GM18508 (cell line): ENCODE measurements at regions not wholly inside any gene's neighbourhood (a gene's known extent, or its start where the extent isn't known, plus 50 kb on each side); places are given as distances from the start of the nearest gene placed in this dataset.
A peak's percentile ranks its signal among the peaks of the same experiment; 100 is the strongest.

Experiments used
- ATAC-seq: cut with Tn5 transposase; IDR thresholded peaks from one replicate; pipeline ENCODE4 v1.9.1; 2021; ENCODE audit warnings: moderate number of reproducible peaks; ENCODE audit not compliant: insufficient read depth, unreplicated experiment

GRCh38 chr13:50340551-50341287 lies 325.5 kb downstream of the KCNRG start:
- ATAC-seq, result no peak

GRCh38 chr13:50341526-50341925 lies 326.3 kb downstream of the KCNRG start:
- no peak for ATAC-seq

GRCh38 chr13:50344717-50345116 lies 329.5 kb downstream of the KCNRG start:
- no peak for ATAC-seq

GRCh38 chr13:50345804-50346203 lies 330.6 kb downstream of the KCNRG start:
- ATAC-seq, result no peak

- ATAC-seq, result no peak
Observed at GRCh38 chr13:50348371-50348770, 333.1 kb downstream of the KCNRG start.

GRCh38 chr13:50352720-50353480 lies 337.7 kb downstream of the KCNRG start:
- no peak for ATAC-seq

- no peak for ATAC-seq
Observed at GRCh38 chr13:50353651-50354415, 338.6 kb downstream of the KCNRG start.

- ATAC-seq, result no peak
Observed at GRCh38 chr13:50355797-50356196, 340.6 kb downstream of the KCNRG start.

- ATAC-seq, result no peak
Observed at GRCh38 chr13:50357136-50357535, 341.9 kb downstream of the KCNRG start.

GRCh38 chr13:50357586-50358118 lies 342.4 kb downstream of the KCNRG start:
- ATAC-seq, result no peak

- no peak for ATAC-seq
Observed at GRCh38 chr13:50358231-50359040, 343.2 kb downstream of the KCNRG start.

GRCh38 chr13:50359041-50359367 lies 343.8 kb downstream of the KCNRG start:
- no peak for ATAC-seq

GRCh38 chr13:50359779-50360178 lies 344.5 kb downstream of the KCNRG start:
- ATAC-seq, result no peak

- no peak for ATAC-seq
Observed at GRCh38 chr13:50360637-50361036, 345.4 kb downstream of the KCNRG start.

- ATAC-seq, result no peak
Observed at GRCh38 chr13:50361282-50361681, 346.0 kb downstream of the KCNRG start.

GRCh38 chr13:50365408-50366391 lies 350.5 kb downstream of the KCNRG start:
- ATAC-seq, result peak; percentile 42

- ATAC-seq, result peak; percentile 47
Observed at GRCh38 chr13:50366488-50367174, 351.4 kb downstream of the KCNRG start.

GRCh38 chr13:50369646-50370045 lies 354.4 kb downstream of the KCNRG start:
- ATAC-seq, result no peak
